Sciatic nerve (tissue), 2 donors: ENCODE measurements at regions not wholly inside any gene's neighbourhood (a gene's known extent, or its start where the extent isn't known, plus 50 kb on each side); places are given as distances from the start of the nearest gene placed in this dataset.
"Not testable (repeated sequence)": the region's sequence is repeated elsewhere in the genome, so short reads cannot be mapped to it uniquely, and the experiment has no call there.

Source experiments
- ATAC-seq: fragments of 200-7000 bp; cut with Tn5 transposase; one replicate; pipeline ENCODE4 v1.9.1; 2020; ENCODE audit warnings: mild to moderate bottlenecking, moderate library complexity
- DNase-seq: peaks from one replicate; pipeline ENCODE4 v3.0.0-alpha.2; 2020; ENCODE audit warnings: low spot score
- intact Hi-C: fragments of 100-400 bp; cut with DNase I; formaldehyde crosslinking; loops from one replicate; pipeline ENCODE4 v1.14.2; 2022
- donor health status: DM: no; HTN: no; CAD: no.
- donor health status: DM: no; HTN: no; CAD: no.

DNA sequence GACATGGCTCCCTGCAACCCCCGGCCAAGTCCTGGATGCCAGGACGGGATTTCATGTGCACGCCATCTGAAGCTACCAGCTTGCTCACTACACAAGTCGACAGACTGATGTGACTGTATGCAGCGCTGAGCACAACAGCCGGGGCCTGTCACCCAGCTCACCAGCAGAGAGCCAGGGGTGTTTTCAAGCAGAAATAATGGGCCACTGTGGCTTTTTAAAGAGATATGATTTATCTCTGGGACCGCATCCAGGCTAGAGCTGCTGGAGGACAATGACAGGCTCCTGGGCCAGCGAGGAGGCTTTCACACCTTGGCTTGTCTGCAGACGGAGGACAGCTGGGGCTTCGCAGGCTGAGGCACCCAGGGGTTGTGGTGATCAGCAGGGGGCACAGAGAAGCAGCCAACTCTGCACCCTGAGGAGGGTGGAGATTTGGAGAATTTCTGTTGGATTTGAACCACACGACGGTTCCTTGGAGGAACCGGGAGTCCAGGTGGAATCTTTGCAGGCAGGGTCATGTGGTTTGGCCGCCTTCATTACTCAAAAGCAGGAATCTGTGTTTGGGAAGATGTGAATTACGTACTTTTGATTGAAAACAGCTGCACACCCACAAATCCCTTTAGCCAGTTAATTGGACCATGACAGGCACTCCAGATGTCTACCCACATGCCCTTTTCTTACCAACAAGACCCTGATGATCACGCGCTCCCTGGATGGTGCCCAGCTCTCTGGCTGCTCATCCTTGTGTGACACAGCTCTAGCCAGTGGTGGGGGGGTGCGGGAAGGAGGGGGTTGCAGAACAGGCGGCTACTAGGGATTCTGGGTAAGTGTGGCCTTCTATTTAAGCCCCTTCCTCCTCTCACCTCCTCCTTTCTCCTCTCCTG is 430.6 kb downstream of the PREX1 start:
- peak; percentile 53 for ATAC-seq
- DNase-seq, intact Hi-C loops: not testable (repeated sequence)

- ATAC-seq (no peak), DNase-seq (no peak)
- intact Hi-C loops = no loop called here
Observed at GRCh38 chr20:48395816-48396546, 431.8 kb downstream of the PREX1 start.

- intact Hi-C loops = no loop called here
- DNase-seq = no peak
- ATAC-seq = no peak
Observed at GRCh38 chr20:48394415-48395081, 433.3 kb downstream of the PREX1 start.

- intact Hi-C loops = no loop called here
- no peak for ATAC-seq
- no peak for DNase-seq
Observed at GRCh38 chr20:48393737-48394314, 434.0 kb downstream of the PREX1 start.

- DNase-seq (no peak), ATAC-seq (no peak)
- intact Hi-C loops = no loop called here
Observed at GRCh38 chr20:48393311-48393685, 434.5 kb downstream of the PREX1 start.

DNA sequence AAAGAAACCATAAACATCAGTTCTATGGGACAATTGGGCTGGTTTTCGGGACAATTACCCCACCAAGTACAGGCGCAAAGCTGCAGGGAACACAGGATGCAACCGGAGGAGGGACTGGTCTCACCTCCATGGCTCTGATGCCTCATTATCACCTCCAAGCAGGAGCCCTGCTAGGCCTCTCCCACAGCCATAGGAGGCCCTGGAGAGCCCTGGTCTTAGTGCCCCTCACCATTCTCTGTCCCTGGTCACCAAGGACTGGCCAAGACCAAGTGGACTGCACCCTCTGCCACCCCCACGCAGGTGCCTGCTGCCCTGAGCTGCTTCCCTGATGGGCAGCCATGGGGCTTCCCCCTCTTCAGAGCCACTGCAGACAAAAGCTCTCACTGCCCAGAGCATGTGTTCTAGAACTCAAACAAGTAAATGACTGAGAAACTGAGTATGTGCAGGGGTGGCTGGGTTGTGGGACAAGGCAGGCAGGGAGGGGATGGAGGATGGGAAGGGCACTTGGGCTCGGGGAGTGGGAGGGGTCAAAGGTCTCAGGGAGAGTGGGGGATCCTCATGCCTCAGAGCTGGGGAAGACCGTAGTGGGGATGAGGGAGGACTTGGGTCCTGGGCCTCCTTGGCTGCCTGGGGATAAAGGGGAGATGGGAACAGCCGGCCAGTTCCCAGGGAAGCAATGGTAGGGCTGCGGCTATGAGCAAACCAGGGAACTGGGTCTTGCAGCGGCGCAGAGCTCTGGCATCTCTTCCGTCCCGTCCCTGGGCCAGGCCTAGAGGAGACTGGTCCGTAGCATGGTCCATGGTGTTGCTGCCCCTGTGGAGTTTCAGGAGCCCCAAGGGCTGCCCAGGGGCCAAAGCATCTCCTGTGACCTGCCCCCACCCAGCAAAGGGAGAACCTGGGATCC is 435.1 kb downstream of the PREX1 start:
- DNase-seq (no peak), ATAC-seq (no peak)
- intact Hi-C loops = no loop called here

DNA sequence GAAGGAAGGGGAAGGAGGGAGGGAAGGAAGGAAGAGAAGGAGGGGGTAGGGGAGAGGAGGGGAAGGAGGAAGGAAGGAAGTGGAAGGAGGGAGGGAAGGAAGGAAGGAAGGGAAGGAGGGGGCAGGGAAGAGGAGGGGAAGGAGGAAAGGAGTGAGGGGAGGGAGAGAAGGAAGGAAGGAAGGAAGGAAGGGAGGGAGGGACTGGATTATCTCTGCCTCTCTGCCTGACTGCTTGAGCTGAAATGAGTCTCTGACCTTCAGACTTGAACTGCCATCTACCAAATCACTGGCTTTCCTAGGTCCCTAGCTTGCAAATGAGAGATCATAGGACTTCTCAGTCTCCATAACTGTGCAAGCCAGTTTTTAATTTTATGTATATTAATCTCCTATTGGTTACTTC is 436.8 kb downstream of the PREX1 start:
- no peak for ATAC-seq
- intact Hi-C loops = no loop called here

DNA sequence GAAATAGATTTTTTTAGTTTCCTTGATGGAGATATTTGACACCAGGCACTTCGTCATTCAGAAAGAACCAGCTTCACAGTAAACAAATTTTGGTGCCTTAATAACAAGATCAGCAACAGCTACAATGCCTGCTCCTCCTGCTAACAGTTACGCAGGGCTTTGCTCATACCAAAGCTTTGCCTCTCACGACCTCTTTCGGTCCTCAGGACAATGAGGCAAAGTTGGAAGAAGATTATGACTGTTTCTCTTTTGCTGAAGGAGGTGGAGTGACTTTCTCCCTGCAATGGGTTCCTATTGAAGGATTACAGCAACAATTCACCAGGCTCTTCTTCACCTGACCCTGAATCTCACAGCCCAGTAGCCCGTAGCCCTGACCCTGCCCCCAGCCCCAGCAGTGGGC is 440.1 kb downstream of the PREX1 start:
- intact Hi-C loops = no loop called here

More for the DNA sequence above, 436.8 kb downstream of the PREX1 start:
- DNase-seq = no peak

DNA sequence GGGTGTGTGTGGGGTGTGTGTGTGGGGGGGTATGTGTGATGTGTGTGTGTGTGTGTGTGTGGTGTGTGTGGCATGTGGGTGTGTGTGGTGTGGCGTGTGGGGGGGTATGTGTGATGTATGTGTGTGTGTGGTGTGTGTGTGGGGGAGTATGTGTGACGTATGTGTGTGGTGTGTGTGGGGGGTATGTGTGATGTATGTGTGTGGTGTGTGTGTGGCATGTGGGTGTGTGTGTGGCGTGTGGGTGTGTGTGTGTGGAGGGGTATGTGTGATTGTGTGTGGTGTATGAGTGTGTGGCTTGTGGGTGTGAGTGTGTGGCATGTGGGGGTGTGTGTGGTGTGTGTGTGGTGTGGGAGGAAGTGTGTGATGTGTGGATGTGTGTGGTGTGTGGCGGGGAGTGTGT is 442.3 kb downstream of the PREX1 start:
- ATAC-seq = no peak
- no peak for DNase-seq
- intact Hi-C loops = no loop called here

More for the DNA sequence above, 440.1 kb downstream of the PREX1 start:
- ATAC-seq (no peak), DNase-seq (no peak)

- DNase-seq (no peak), ATAC-seq (no peak)
- intact Hi-C loops = no loop called here
Observed at GRCh38 chr20:48385114-48385513, 442.7 kb downstream of the PREX1 start.

DNA sequence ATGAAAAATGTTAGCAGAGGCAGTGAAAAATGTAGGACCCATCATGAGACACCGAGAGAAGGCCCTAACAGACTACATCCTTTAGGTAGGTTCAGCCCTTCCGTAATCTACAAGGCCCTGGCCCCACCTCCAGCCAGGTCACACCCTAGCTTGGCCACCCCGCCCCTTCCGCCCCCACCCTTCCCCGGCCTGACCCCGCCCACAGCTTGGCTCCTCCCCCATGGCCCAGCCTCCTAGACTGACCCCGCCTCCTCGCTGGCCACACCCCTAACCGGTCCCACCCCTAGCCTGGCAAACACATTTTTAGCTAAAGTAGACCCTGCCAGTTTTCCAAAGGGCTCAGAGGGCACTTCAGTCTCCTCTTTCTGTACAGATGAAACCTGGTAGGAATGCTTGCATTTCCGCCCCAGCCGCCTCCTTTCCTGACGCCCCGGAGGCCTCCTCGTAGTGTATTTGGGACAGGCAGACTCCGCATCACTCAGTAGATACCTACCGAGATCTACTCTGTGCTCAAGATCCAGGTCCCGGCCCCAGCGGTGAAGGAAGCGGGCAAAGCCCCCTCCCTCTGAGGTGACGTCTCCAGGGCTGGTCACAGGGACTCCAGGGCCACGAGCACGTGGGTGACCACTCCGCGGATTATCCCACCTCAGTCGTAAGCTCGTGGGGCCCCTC is 443.5 kb downstream of the PREX1 start:
- no peak for DNase-seq

GRCh38 chr20:48383252-48383651 is 444.5 kb downstream of the PREX1 start:
- no peak for DNase-seq
- no peak for ATAC-seq
- intact Hi-C loops = no loop called here

More for the DNA sequence above, 443.5 kb downstream of the PREX1 start:
- no peak for ATAC-seq
- intact Hi-C loops = no loop called here

GRCh38 chr20:48382304-48382703 is 445.5 kb downstream of the PREX1 start:
- intact Hi-C loops = no loop called here
- no peak for ATAC-seq
- DNase-seq = no peak

GRCh38 chr20:48381353-48382120 is 446.3 kb downstream of the PREX1 start:
- ATAC-seq (no peak), DNase-seq (no peak)
- intact Hi-C loops = no loop called here

DNA sequence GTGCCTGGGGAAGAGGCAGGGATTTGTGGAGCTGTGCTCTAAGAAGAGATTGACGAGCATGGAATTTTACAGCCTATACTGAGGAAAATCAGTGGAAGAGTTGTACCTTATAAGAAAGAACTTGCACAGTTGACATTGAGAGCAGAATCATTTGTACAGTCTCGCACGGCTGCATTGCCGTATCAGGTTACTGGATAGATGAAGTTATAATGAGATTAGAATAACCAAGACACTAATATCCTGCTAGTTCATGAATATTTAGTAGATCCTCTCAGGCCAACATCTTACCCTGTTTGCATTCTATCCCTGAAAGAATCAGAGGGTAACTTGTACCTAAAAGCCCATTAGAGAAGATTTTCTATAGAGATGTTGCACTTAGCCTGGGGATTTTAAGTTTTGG is 447.1 kb downstream of the PREX1 start:
- no peak for ATAC-seq
- no peak for DNase-seq
- intact Hi-C loops = no loop called here

DNA sequence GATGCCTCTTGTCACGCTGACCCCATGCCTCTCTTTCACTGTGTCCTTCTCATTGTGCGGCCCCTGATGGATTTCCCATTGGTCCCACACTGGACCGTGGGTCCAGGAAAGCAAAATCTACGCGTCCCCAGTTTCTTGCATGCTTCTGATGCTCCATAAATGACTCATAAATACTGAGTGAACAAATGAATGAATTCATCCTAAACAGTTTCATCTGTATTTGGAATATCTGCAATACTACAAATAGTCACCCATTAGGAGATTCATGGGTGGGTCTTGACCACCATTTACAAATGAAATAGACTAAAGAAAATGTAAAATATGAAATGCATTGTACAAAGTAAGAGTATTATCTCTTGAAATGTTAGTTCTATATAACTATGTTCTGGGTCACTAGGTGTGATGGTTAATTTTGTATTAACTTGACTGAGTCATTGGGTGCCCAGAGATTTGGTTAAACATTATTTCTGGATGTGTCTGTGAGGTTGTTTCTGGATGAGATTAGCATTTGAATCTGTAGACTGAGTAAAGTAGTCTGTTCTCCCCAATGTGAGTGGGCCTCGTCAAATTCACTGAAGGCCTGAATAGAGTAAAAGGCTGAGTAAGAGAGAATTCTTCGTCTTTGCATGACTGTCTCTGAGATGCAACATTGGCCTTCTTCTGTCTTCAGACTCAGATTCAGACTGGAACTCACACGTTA is 448.7 kb downstream of the PREX1 start:
- DNase-seq = no peak
- no peak for ATAC-seq
- intact Hi-C loops = no loop called here

GRCh38 chr20:48377940-48378339 is 449.9 kb downstream of the PREX1 start:
- intact Hi-C loops = no loop called here
- no peak for DNase-seq
- no peak for ATAC-seq
